ENCODE measurements at regions not wholly inside any gene's neighbourhood (a gene's known extent, or its start where the extent isn't known, plus 50 kb on each side); places are given as distances from the start of the nearest gene placed in this dataset.

GRCh38 chr6:166017032-166017635 lies 150.5 kb downstream of the TBXT start:
- Mint-ChIP-seq H3K27me3 (ENCODE audit: unreplicated experiment) (no peaks in the 10 kb centered on the region), H3K4me1 (ENCODE audit: unreplicated experiment) (no peaks in the 10 kb centered on the region)
- no peak for DNase-seq (ENCODE audit: extremely low spot score, unreplicated experiment)

GRCh38 chr6:166014966-166015365 lies 152.7 kb downstream of the TBXT start:
- no peak overlapping the region for H3K4me3 Mint-ChIP-seq (ENCODE audit: unreplicated experiment)
- H3K36me3 Mint-ChIP-seq (ENCODE audit: unreplicated experiment), result peaks cover 5% of the 10 kb centered on the region
- H3K9me3 Mint-ChIP-seq (ENCODE audit: unreplicated experiment), result peaks cover 22% of the 10 kb centered on the region
- DNase-seq (ENCODE audit: extremely low spot score, unreplicated experiment), result no peak
- H3K4me1 Mint-ChIP-seq (ENCODE audit: unreplicated experiment), result peaks cover 3% of the 10 kb centered on the region
- peaks cover 5% of the 10 kb centered on the region for H3K27me3 Mint-ChIP-seq (ENCODE audit: unreplicated experiment)
- no peak for TF ChIP-seq CTCF (IDR thresholded peaks at IDR 0.05)
- no peak overlapping the region for H3K27ac Mint-ChIP-seq (ENCODE audit: unreplicated experiment)

More at GRCh38 chr6:166017032-166017635, 150.5 kb downstream of the TBXT start:
- TF ChIP-seq CTCF (IDR thresholded peaks at IDR 0.05), result no peak
- Mint-ChIP-seq H3K27ac (ENCODE audit: unreplicated experiment) (no peak overlapping the region), H3K9me3 (ENCODE audit: unreplicated experiment) (peaks cover 25% of the 10 kb centered on the region), H3K4me3 (ENCODE audit: unreplicated experiment) (no peak overlapping the region), H3K36me3 (ENCODE audit: unreplicated experiment) (peaks cover 5% of the 10 kb centered on the region)

- H3K4me1 Mint-ChIP-seq (ENCODE audit: unreplicated experiment), result peaks cover 22% of the 10 kb centered on the region
- no peak overlapping the region for H3K27ac Mint-ChIP-seq (ENCODE audit: unreplicated experiment)
- TF ChIP-seq CTCF (IDR thresholded peaks at IDR 0.05), result no peak
- H3K27me3 Mint-ChIP-seq (ENCODE audit: unreplicated experiment), result peaks cover 12% of the 10 kb centered on the region
- no peak overlapping the region for H3K4me3 Mint-ChIP-seq (ENCODE audit: unreplicated experiment)
- no peaks in the 10 kb centered on the region for H3K9me3 Mint-ChIP-seq (ENCODE audit: unreplicated experiment)
- no peaks in the 10 kb centered on the region for H3K36me3 Mint-ChIP-seq (ENCODE audit: unreplicated experiment)
- no peak for DNase-seq (ENCODE audit: extremely low spot score, unreplicated experiment)
Measured at GRCh38 chr6:166010136-166010960, 157.3 kb downstream of the TBXT start.

- Mint-ChIP-seq H3K4me1 (ENCODE audit: unreplicated experiment) (peaks cover 22% of the 10 kb centered on the region), H3K36me3 (ENCODE audit: unreplicated experiment) (no peaks in the 10 kb centered on the region), H3K9me3 (ENCODE audit: unreplicated experiment) (no peaks in the 10 kb centered on the region), H3K27ac (ENCODE audit: unreplicated experiment) (no peak overlapping the region), H3K27me3 (ENCODE audit: unreplicated experiment) (peaks cover 12% of the 10 kb centered on the region), H3K4me3 (ENCODE audit: unreplicated experiment) (no peak overlapping the region)
- no peak for DNase-seq (ENCODE audit: extremely low spot score, unreplicated experiment)
- no peak for TF ChIP-seq CTCF (IDR thresholded peaks at IDR 0.05)
Measured at GRCh38 chr6:166009385-166010031, 158.1 kb downstream of the TBXT start.

Measured in osteocyte (in vitro differentiated cells).